SKM-1 treated with dmso at 0.1 percent for 144 hours (cell line): ENCODE measurements at regions not wholly inside any gene's neighbourhood (a gene's known extent, or its start where the extent isn't known, plus 50 kb on each side); places are given as distances from the start of the nearest gene placed in this dataset.
"Not testable (repeated sequence)": the region's sequence is repeated elsewhere in the genome, so short reads cannot be mapped to it uniquely, and the experiment has no call there.

Source experiments
- DNase-seq: peaks from one replicate; lab custom pipeline; 2025; ENCODE audit not compliant: unreplicated experiment; lab: John Stamatoyannopoulos, UW

GRCh38 chr20:17837179-17837578, 131.4 kb downstream of the SNX5 start:
- no peak for DNase-seq

- no peak for DNase-seq
These were observed 132.2 kb downstream of the SNX5 start for GRCh38 chr20:17836303-17836861.

- no peak for DNase-seq
These were observed 132.7 kb downstream of the SNX5 start for GRCh38 chr20:17835934-17836300.

GRCh38 chr20:17835240-17835933, 133.2 kb downstream of the SNX5 start:
- DNase-seq: no peak

GRCh38 chr20:17834804-17835203, 133.8 kb downstream of the SNX5 start:
- no peak for DNase-seq

DNA sequence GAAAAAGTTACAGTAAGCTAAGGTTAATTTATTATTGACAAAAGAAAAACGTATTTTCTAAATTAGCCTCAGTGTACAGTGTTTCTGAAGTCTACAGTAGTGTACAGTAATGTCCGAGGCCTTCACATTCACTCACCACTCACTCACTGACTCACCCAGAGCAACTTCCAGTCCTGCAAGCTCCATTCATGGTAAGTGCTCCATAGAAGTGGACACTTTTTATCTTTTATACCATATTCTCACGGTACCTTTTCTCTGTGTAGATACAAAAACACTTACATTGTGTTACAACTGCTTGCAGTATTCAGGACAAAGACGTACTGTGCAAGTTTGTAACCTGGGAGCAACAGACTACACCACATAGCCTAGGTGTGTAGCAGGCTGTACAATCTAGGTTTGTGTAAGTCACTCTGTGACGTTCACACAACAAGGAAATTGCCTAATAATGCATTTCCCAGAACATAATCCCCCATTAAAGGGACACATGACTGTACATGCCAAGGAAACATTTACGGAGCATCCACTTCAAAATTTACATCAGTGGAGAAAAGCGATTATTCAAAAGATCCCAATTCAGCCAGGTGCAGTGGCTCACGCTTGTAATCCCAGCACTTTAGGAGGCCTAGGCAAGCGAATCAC, 133.4 kb downstream of the BANF2 start:
- no peak for DNase-seq

DNA sequence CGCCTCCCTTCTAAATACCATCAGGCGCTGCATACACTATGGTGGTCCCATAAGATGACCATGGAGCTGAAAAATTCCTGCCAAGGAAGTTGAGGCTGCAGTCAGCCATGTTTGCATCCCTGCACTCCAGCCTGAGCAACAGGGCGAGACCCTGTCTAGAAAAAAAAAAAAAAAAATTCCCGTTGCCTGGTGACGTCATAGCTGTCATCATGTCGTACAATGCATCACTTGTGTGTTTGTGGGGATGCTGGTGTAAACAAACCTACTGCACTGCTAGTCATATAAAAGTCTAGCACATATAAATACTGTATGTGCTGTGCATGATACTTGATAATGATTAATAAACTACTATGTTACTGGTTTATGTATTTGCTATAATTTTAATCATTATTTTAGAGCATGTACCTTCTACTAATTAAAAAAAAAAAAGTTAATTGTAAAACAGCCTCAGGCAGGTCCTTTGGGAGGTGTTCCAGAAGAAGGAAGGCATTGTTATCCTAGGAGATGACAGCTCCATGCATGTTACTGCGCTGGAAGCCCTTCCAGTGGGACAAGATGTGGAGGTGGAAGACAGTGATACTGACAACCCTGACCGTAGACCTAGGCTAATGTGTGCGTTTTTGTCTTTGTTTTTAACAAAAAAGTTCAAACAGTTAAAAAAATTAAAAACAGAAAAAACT, 132.6 kb downstream of the BANF2 start:
- no peak for DNase-seq

DNA sequence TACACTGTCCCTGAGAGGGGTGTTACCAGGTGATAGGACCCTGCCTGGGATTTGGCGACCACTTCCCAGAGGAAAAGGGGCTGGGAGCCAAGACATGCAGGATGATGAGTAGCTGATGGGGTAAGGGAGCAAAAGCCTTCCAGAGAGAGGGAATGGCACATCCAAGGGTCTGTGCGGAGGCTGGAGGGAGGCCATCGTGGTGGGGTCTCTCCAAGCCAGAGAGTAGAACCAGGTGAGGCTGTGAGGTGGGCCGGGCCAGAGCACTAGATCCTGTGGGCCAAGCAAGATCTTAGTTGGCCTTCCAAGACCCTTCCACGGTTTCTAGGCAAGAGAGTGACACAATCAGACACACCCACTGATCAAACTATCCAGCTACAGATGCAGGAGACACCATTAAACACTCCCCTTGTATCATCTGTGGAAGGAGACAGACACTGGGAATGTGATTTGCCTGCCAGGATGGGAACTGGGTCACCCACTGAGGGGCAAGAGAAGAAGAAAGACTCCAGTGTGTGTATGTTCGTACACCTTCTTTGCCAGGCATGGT, 128.9 kb downstream of the BANF2 start:
- DNase-seq: no peak

DNA sequence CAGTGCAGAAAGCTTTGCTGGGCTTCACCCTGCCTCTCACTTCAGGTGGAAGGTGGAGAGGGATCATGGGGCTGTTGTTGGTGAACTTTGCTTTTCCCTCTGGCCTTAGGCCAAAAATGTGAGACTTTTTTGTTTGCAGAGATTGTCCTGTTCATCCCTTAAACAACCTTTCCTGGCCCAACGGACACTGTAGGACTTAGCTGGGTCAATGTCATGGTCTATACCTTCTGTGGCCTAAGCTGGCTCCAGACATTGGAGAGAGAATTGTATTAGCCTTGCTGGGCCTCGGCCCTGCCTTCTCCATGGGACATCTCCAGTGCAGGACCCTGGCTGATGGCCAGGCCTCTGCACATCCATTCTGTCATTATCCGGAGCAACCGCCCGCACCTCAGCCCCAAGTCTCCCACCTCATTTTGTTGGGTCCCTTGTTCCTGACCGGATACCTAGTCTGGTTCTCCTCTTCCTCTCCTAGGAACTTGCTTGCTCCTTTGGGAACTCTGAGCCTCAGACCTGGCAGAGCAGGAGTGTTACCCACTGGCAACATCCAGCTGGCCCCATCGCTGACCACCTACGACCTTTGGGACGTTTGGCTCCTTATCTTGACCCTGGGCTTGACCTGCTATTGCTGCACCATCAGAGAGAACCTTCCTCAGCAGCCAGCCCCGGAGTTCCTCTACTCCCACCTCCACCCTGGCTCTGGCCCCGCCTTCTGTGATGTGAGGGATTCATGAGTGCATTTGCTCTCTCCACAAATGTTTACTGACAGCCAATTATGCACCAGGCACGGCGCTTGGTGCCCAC, 128.2 kb downstream of the BANF2 start:
- DNase-seq: no peak

DNA sequence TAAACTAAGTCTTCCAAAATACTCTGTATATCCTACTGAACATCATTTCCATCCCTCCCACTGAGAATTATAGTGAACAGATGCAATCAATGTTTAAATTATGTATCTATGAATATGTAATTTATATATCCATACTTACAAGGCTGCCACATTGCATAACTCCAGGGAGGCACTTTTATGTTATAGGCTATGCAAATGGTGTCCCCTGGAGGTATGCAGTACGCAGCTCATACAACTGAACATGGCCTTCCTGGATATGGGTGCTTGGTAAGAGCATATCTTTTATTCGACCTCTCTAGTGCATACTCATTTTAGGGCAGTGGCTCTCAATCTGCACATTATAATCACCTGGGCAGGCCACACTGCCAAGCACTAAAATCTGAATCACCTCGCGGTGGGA, 127.3 kb downstream of the BANF2 start:
- DNase-seq: no peak

DNA sequence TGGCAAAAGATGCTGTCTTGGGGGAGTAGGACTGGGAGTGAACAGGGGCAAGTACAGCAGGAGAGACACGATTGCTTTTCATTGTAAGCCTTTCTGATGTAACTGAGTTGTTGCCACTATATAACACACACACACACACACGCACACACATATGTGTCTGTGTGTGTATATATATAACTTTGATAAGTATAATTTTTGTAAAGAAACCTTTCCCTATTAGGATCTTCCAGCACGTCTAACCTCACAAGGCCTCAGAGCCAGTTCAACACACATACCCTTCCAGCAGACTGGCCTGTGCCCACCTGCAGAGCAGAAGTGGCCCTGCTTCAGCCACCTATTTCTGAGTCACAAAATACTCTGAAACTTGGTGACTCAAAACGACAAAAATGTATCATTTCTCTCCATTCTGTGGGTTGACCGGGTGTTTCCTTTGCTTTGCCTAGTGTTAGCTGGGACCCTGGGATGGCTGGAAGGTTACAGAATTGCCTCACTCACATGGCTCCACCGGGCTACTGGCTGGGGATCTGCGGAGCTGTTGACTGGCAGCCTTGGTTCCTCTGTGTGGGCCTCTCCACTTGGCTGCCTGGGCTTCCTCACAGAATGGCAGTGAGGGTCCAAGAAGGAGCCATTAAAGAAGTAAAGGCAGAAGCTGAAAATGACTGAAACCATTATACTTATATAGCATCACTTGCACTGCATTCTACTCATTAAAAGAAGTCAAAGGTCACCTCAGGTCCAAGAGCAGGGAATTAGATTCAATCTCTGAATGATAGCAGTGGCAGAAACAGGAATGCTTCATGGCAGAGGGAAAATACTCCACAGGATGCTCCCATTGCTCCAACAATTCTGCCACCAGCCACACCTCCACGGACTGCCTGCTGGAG, 126.4 kb downstream of the BANF2 start:
- no peak for DNase-seq

GRCh38 chr20:17825252-17825959, 125.6 kb downstream of the BANF2 start:
- no peak for DNase-seq

DNA sequence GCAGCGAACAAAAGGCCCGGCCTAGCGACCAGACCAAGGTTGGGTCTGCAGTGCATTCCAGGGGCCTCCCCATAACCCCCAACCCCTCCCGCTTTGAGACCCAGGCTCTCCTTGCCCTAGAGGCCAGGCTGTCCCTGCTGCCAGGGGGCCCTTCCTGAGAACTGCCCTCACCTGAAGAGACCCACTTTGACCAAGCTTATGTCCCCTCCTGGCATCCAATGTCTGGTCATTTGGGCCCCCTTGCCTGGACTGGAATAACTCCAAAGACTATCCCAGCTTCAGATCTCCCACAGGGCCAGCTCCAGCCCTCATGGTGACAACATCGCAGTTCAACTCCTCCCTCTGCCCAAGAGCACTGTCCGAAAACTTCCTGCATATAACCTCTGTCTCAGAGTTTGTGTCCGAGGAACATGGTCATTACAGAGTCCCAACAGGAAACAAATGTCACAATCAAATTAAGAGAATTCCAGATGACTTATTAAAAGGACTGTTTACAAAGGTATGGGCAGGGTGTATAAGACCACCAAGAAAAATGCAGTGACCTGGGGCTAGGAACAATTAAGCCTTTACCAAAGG, 125.0 kb downstream of the BANF2 start:
- DNase-seq: no peak

GRCh38 chr20:17823409-17824144, 123.8 kb downstream of the BANF2 start:
- no peak for DNase-seq

- no peak for DNase-seq
These were observed 123.0 kb downstream of the BANF2 start for GRCh38 chr20:17822540-17823408.

- DNase-seq: no peak
These were observed 122.3 kb downstream of the BANF2 start for GRCh38 chr20:17822039-17822438.

DNA sequence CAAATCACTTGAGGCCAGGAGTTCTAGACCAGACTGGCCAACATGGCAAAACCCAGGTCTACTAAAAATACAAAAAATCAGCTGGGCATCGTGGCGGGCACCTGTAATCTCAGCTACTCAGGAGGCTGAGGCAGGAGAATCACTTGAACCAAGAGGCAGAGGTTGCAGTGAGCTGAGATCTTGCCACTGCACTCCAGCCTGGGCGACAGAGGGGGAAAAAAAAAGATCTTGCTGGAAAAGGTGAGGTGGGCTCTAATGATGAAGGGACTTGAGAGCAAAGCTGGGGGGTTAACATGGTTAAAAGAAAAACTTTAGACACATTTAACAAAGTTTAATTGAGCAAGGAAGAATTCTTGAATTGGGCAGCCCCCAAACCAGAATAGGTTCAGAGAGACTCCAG, 121.8 kb downstream of the BANF2 start:
- DNase-seq: not testable (repeated sequence)
